Neural crest cell (in vitro differentiated cells): ENCODE measurements at regions not wholly inside any gene's neighbourhood (a gene's known extent, or its start where the extent isn't known, plus 50 kb on each side); places are given as distances from the start of the nearest gene placed in this dataset.

ENCODE experiments used
- DNase-seq: peaks from one replicate; pipeline ENCODE4 v3.0.0; 2021; ENCODE audit warnings: low read depth, mixed read lengths, low spot score
- H3K27ac Mint-ChIP-seq: one replicate; pipeline ENCODE4 v1.8.0; 2021; ENCODE audit warnings: mild to moderate bottlenecking, mixed read lengths; ENCODE audit not compliant: unreplicated experiment
- H3K27me3 Mint-ChIP-seq: 2 replicates; pipeline ENCODE4 v1.8.0; 2021; ENCODE audit warnings: low read depth, mild to moderate bottlenecking, mixed read lengths
- H3K36me3 Mint-ChIP-seq: 2 replicates; pipeline ENCODE4 v1.8.0; 2021; ENCODE audit warnings: low read depth, mild to moderate bottlenecking, mixed read lengths
- H3K4me1 Mint-ChIP-seq: 2 replicates; pipeline ENCODE4 v1.8.0; 2021; ENCODE audit warnings: mixed read lengths
- H3K4me3 Mint-ChIP-seq: one replicate; pipeline ENCODE4 v1.8.0; 2021; ENCODE audit warnings: mild to moderate bottlenecking, mixed read lengths
- H3K9me3 Mint-ChIP-seq: 2 replicates; pipeline ENCODE4 v1.8.0; 2021; ENCODE audit warnings: mixed read lengths
- TF ChIP-seq, protein P1 (sequence below): fragments of 200-600 bp; sonication (generic); conservative IDR thresholded peaks from 2 replicates; pipeline ENCODE4 v1.5.0; 2021; ENCODE audit warnings: antibody characterized with exemption, mild to moderate bottlenecking

DNA sequence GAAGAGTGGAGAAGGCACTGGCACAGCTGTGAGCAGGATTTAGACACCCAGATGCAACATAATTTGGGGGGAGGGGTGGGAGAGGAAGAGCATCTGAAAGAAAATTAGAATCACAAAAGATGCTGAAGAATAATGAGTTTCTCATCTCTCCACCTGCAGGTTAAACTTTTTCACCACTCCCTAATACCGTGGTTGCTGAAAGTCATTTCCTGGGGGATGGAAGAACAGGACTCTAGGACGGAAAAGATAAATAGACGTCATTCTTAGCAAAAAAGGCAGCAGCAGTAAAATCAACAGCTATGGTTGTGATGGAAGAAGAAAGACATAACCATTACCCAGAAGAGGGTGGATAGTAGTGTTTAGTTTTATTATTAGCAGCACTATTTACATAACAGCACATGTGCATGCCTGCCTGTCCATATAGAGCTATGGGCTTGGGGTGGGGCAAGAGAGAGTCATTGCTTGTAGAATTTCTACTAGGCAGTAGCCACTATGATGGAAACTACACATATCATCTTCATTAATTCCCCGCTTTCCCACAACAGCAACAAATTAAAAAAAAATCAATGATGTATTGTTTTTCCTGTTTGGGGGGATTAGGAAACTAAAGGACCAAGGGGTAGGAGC lies 212.2 kb downstream of the TRIB2 start:
- peaks cover 2% of the 10 kb centered on the region for H3K36me3 Mint-ChIP-seq
- H3K4me3 Mint-ChIP-seq = no peak overlapping the region
- no peak for DNase-seq
- peaks cover 4% of the 10 kb centered on the region for H3K9me3 Mint-ChIP-seq
- H3K27me3 Mint-ChIP-seq = no peaks in the 10 kb centered on the region
- no peak overlapping the region for H3K27ac Mint-ChIP-seq
- TF ChIP-seq, protein P1, sequence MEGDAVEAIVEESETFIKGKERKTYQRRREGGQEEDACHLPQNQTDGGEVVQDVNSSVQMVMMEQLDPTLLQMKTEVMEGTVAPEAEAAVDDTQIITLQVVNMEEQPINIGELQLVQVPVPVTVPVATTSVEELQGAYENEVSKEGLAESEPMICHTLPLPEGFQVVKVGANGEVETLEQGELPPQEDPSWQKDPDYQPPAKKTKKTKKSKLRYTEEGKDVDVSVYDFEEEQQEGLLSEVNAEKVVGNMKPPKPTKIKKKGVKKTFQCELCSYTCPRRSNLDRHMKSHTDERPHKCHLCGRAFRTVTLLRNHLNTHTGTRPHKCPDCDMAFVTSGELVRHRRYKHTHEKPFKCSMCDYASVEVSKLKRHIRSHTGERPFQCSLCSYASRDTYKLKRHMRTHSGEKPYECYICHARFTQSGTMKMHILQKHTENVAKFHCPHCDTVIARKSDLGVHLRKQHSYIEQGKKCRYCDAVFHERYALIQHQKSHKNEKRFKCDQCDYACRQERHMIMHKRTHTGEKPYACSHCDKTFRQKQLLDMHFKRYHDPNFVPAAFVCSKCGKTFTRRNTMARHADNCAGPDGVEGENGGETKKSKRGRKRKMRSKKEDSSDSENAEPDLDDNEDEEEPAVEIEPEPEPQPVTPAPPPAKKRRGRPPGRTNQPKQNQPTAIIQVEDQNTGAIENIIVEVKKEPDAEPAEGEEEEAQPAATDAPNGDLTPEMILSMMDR = no peak
- H3K4me1 Mint-ChIP-seq = peaks cover 32% of the 10 kb centered on the region

DNA sequence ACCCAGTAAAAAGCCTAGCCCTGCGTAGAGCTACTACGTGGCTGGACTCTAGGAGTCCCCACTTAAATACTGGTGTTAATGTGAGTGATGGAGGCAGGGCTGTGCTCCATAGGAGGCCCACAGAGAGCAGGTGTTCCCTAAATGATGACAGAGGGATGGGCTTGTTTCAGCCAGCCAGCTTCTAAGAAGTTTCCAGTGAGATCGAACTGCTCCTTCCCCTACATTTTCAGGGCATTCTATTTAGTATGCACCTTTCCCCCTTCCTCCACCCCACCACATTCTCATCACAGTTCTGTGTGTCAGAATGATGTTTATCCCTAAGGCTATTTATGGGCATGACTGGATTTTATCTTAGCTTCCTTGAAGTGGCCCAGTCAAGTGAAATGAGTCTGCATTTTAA lies 213.0 kb downstream of the TRIB2 start:
- no peaks in the 10 kb centered on the region for H3K27me3 Mint-ChIP-seq
- peaks cover 2% of the 10 kb centered on the region for H3K36me3 Mint-ChIP-seq
- H3K9me3 Mint-ChIP-seq = peaks cover 4% of the 10 kb centered on the region
- H3K27ac Mint-ChIP-seq = no peak overlapping the region
- peaks cover 40% of the 10 kb centered on the region for H3K4me1 Mint-ChIP-seq
- DNase-seq = no peak
- TF ChIP-seq, protein P1 = no peak
- H3K4me3 Mint-ChIP-seq = no peak overlapping the region

DNA sequence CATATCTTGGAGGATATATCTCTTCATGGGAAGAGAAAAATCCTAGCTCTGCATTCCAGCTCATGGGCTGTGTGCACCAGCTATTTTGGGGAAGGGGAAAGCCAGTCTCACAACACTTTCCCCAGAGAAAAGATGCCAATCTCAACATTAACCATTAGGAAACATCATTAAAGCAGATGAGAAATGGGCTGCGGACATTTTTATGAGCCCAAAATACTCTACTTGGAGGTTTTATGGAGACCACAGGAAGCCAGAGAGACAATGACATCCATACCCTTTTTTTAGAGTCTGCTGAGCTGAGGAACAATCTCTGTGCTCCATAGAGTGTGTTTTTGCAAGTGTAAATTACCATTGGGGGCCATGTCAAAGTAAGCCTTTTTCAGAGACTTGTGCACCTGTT lies 213.7 kb downstream of the TRIB2 start:
- H3K9me3 Mint-ChIP-seq = peaks cover 4% of the 10 kb centered on the region
- TF ChIP-seq, protein P1 = no peak
- no peak overlapping the region for H3K4me3 Mint-ChIP-seq
- DNase-seq = no peak
- peaks cover 2% of the 10 kb centered on the region for H3K36me3 Mint-ChIP-seq
- no peaks in the 10 kb centered on the region for H3K27me3 Mint-ChIP-seq
- peaks cover 47% of the 10 kb centered on the region for H3K4me1 Mint-ChIP-seq
- H3K27ac Mint-ChIP-seq = no peak overlapping the region

DNA sequence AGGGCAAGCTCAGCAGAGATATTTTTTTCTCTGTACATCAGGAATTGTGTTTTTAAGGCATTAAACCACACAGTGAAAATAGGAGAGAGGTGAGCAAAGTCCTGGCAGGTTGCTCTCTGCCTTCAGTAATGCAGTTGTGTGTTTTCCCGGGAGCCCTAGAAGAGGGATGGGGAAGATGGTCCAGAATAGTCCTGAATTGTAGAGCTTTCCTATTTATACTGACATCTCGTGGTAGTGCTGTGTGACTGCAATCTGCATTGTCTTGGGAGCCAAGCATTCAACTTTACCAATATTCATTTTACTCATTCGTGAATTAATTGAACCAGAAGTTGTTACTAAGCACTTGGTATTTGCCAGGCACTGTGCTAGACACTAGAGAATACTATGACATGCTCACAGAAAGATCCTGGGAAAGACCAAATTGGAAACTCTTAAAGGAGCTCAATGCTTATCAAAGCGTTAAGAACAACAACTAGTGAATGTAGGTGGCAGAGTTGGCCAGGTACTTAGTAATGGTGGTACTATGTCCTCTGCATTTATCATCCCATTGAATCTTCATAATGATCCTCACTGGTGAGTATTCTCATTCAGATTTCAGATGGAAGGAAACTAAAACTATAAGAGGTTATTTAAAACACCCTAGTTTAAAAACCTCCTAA lies 214.6 kb downstream of the TRIB2 start:
- Mint-ChIP-seq H3K9me3 (peaks cover 2% of the 10 kb centered on the region), H3K4me3 (no peak overlapping the region), H3K27ac (no peak overlapping the region), H3K4me1 (peaks cover 55% of the 10 kb centered on the region), H3K27me3 (no peaks in the 10 kb centered on the region), H3K36me3 (no peaks in the 10 kb centered on the region)
- DNase-seq = no peak
- TF ChIP-seq, protein P1 = peak; percentile 78

DNA sequence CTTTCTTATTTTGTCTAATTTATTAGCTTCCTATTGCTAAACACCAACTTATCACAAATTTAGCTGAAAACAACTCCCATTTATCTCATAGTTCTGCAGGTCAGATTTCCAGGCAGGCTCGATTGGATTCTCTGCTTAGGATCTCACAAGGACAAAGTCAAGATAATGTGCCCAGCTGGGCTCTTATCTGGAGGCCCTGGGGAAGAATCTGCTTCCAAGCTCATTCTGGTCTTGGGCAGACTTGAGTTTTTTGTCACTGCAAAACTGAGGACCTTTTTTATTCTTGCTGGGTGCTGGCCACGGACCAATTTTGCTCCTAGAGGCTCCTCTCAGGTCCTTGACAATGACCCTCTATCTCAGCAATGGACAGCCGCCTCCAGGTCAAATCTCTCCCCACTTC lies 215.5 kb downstream of the TRIB2 start:
- Mint-ChIP-seq H3K36me3 (no peaks in the 10 kb centered on the region), H3K27me3 (no peaks in the 10 kb centered on the region)
- DNase-seq = no peak

More for the DNA sequence above, 215.5 kb downstream of the TRIB2 start:
- Mint-ChIP-seq H3K4me3 (no peak overlapping the region), H3K27ac (no peak overlapping the region), H3K9me3 (no peaks in the 10 kb centered on the region), H3K4me1 (peaks cover 60% of the 10 kb centered on the region)
- TF ChIP-seq, protein P1 = no peak
